ENCODE measurements at regions not wholly inside any gene's neighbourhood (a gene's known extent, or its start where the extent isn't known, plus 50 kb on each side); places are given as distances from the start of the nearest gene placed in this dataset.

- Histone ChIP-seq H3K4me1 (replicated peaks; ENCODE audit: insufficient read depth) (no peaks in the 10 kb centered on the region), H2AFZ (no peak overlapping the region), H3K36me3 (ENCODE audit: low read depth) (peaks cover 4% of the 10 kb centered on the region; the same call in 1 of the 2 replicates), H3K4me3 (no peak overlapping the region), H3K4me2 (no peak overlapping the region), H3K9me2 (ENCODE audit: insufficient read depth) (no peaks in the 10 kb centered on the region), H3F3A (ENCODE audit: insufficient read depth, low read depth) (no peaks in the 10 kb centered on the region), H3K9me3 (ENCODE audit: insufficient read depth, low read depth) (no peaks in the 10 kb centered on the region), H3K79me2 (ENCODE audit: low read depth) (no peaks in the 10 kb centered on the region), H4K20me1 (ENCODE audit: insufficient read depth) (no peaks in the 10 kb centered on the region), H3K27ac (no peak overlapping the region), H3K27me3 (ENCODE audit: insufficient read depth, low read depth) (no peaks in the 10 kb centered on the region)
- intact Hi-C loops (cut with micrococcal nuclease; ENCODE audit: unreplicated experiment), result no loop called here
- CTCF ChIA-PET, result no interaction called here
- no peak for DNase-seq
- TF ChIP-seq EZH2 (IDR thresholded peaks at IDR 0.05; ENCODE audit: low read depth) (no peak), CTCF (conservative IDR thresholded peaks at IDR 0.05) (no peak)
- POLR2A ChIA-PET (ENCODE audit: unreplicated experiment), result no interaction called here
- BruUV-seq (replicated peaks), result no TSS peak
Measured at GRCh38 chr16:27687605-27688004, 137.7 kb downstream of the KATNIP start.

- CTCF ChIA-PET, result interaction anchor here (0.6 kb wide), 1 partner anchor 19 kb away, joined by 4 read pairs; no protein-coding TSS in a partner anchor
- no peaks in the 10 kb centered on the region for H3F3A ChIP-seq (ENCODE audit: insufficient read depth, low read depth)
- no peak overlapping the region for H3K27ac ChIP-seq
- no TSS peak for BruUV-seq (replicated peaks)
- no peaks in the 10 kb centered on the region for H3K9me3 ChIP-seq (ENCODE audit: insufficient read depth, low read depth)
- POLR2A ChIA-PET (ENCODE audit: unreplicated experiment), result no interaction called here
- H3K4me1 ChIP-seq (replicated peaks; ENCODE audit: insufficient read depth), result no peaks in the 10 kb centered on the region
- H3K4me3 ChIP-seq, result no peak overlapping the region
- no peak overlapping the region for H3K4me2 ChIP-seq
- no peaks in the 10 kb centered on the region for H4K20me1 ChIP-seq (ENCODE audit: insufficient read depth)
- H3K36me3 ChIP-seq (ENCODE audit: low read depth), result peaks cover 2% of the 10 kb centered on the region; the same call in 1 of the 2 replicates
- intact Hi-C loops (cut with micrococcal nuclease; ENCODE audit: unreplicated experiment), result loop anchor here (1.0 to 5.0 kb wide), 2 partner anchors 177 to 283 kb away; no protein-coding TSS in a partner anchor
- no peaks in the 10 kb centered on the region for H3K79me2 ChIP-seq (ENCODE audit: low read depth)
- no peak overlapping the region for H2AFZ ChIP-seq
- no peaks in the 10 kb centered on the region for H3K9me2 ChIP-seq (ENCODE audit: insufficient read depth)
- no peaks in the 10 kb centered on the region for H3K27me3 ChIP-seq (ENCODE audit: insufficient read depth, low read depth)
- DNase-seq, result no peak
- TF ChIP-seq CTCF (conservative IDR thresholded peaks at IDR 0.05) (no peak), EZH2 (IDR thresholded peaks at IDR 0.05; ENCODE audit: low read depth) (no peak)
Measured at GRCh38 chr16:27689711-27690110, 139.8 kb downstream of the KATNIP start.

- DNase-seq, result peak in 1 of 2 experiments; percentile 45
- peak; percentile 64 for TF ChIP-seq CTCF (conservative IDR thresholded peaks at IDR 0.05)
- TF ChIP-seq EZH2 (IDR thresholded peaks at IDR 0.05; ENCODE audit: low read depth), result no peak
- Histone ChIP-seq H3K4me1 (replicated peaks; ENCODE audit: insufficient read depth) (no peaks in the 10 kb centered on the region), H2AFZ (no peak overlapping the region), H3K27me3 (ENCODE audit: insufficient read depth, low read depth) (no peaks in the 10 kb centered on the region), H4K20me1 (ENCODE audit: insufficient read depth) (no peaks in the 10 kb centered on the region), H3K27ac (no peak overlapping the region), H3K79me2 (ENCODE audit: low read depth) (no peaks in the 10 kb centered on the region), H3K4me3 (no peak overlapping the region), H3K9me2 (ENCODE audit: insufficient read depth) (no peaks in the 10 kb centered on the region), H3K4me2 (no peak overlapping the region), H3K36me3 (ENCODE audit: low read depth) (no peaks in the 10 kb centered on the region), H3F3A (ENCODE audit: insufficient read depth, low read depth) (no peaks in the 10 kb centered on the region), H3K9me3 (ENCODE audit: insufficient read depth, low read depth) (no peaks in the 10 kb centered on the region)
- CTCF ChIA-PET, result interaction anchor here (0.6 kb wide), 1 partner anchor 20 kb away, joined by 4 read pairs; no protein-coding TSS in a partner anchor
- no TSS peak for BruUV-seq (replicated peaks)
- intact Hi-C loops (cut with micrococcal nuclease; ENCODE audit: unreplicated experiment), result loop anchor here (1.0 to 5.0 kb wide), 2 partner anchors 176 to 282 kb away; no protein-coding TSS in a partner anchor
- POLR2A ChIA-PET (ENCODE audit: unreplicated experiment), result interaction anchor here (0.6 to 0.7 kb wide), 2 partner anchors 522 to 1454 kb away, joined by 3 to 6 read pairs; no protein-coding TSS in a partner anchor
Measured at GRCh38 chr16:27690608-27691007, 140.7 kb downstream of the KATNIP start.

Measured in PC-9 (cell line).